ENCODE measurements at regions not wholly inside any gene's neighbourhood (a gene's known extent, or its start where the extent isn't known, plus 50 kb on each side); places are given as distances from the start of the nearest gene placed in this dataset.

GRCh38 chr5:44991693-44992092 lies 182.9 kb downstream of the MRPS30 start:
- H3K27me3 Mint-ChIP-seq: no peaks in the 10 kb centered on the region
- POLR2A ChIA-PET: no interaction called here

GRCh38 chr5:44993286-44993685 lies 184.5 kb downstream of the MRPS30 start:
- Histone ChIP-seq H3K27me3 (replicated peaks in 1 of 4; ENCODE audit: control extremely low read depth in 1 of 4, control insufficient read depth in 3 of 4, insufficient read depth in 4 of 4, low read length in 3 of 4) (no peaks in the 10 kb centered on the region), H3K4me1 (ENCODE audit: control insufficient read depth in 2 of 2, insufficient read depth in 2 of 2, low read length in 2 of 2) (no peaks in the 10 kb centered on the region), H3K4me3 (ENCODE audit: control extremely low read depth in 1 of 5, extremely low read depth in 1 of 5, insufficient read depth in 1 of 5, low read depth in 2 of 5, low read length in 4 of 5) (no peak overlapping the region), H3K36me3 (replicated peaks in 1 of 2; ENCODE audit: control extremely low read depth in 1 of 2, control insufficient read depth in 1 of 2, extremely low read depth in 1 of 2, insufficient read depth in 2 of 2, low read length in 1 of 2) (no peaks in the 10 kb centered on the region), H3K9me3 (ENCODE audit: control extremely low read depth in 1 of 3, control insufficient read depth in 2 of 3, insufficient read depth in 1 of 3, low read length in 2 of 3) (peaks cover 3 to 14% (median 11%) of the 10 kb centered on the region in 3 donors), H3K27ac (ENCODE audit: low read length in 2 of 2) (no peak overlapping the region), H4K20me1 (ENCODE audit: control insufficient read depth, insufficient read depth, low read length, poor library complexity, severe bottlenecking) (no peaks in the 10 kb centered on the region), H3K9ac (ENCODE audit: low read length) (no peak overlapping the region), H3K79me2 (ENCODE audit: control insufficient read depth, insufficient read depth, low read length) (no peaks in the 10 kb centered on the region), H3K4me2 (replicated peaks; ENCODE audit: low read depth, low read length, poor library complexity, severe bottlenecking) (no peak overlapping the region), H2AFZ (ENCODE audit: insufficient read depth, low read depth, low read length, poor library complexity, severe bottlenecking) (no peak overlapping the region)
- no peak overlapping the region for H3K4me3 Mint-ChIP-seq
- TF ChIP-seq EZH2 (IDR thresholded peaks at IDR 0.05; ENCODE audit: borderline replicate concordance, insufficient read depth, low read depth, low read length, poor library complexity, severe bottlenecking) (no peak), CTCF (IDR thresholded peaks at IDR 0.05) (no peak)
- intact Hi-C loops (cut with micrococcal nuclease): no loop called here
- H3K9me3 Mint-ChIP-seq (ENCODE audit: insufficient read depth): peaks cover 10% of the 10 kb centered on the region
- CTCF ChIA-PET: no interaction called here
- WGBS (ENCODE audit: insufficient coverage): no CpG with 5 or more reads among the region's 1 CpG
- no peak for DNase-seq
- no peaks in the 10 kb centered on the region for H3K4me1 Mint-ChIP-seq
- no peak overlapping the region for H3K27ac Mint-ChIP-seq
- POLR2A ChIA-PET: no interaction called here
- ATAC-seq (ENCODE audit: low read depth): no peak
- H3K27me3 Mint-ChIP-seq: no peaks in the 10 kb centered on the region

More at GRCh38 chr5:44991693-44992092, 182.9 kb downstream of the MRPS30 start:
- DNase-seq (no peak), ATAC-seq (ENCODE audit: low read depth) (no peak)
- Histone ChIP-seq H3K79me2 (ENCODE audit: control insufficient read depth, insufficient read depth, low read length) (no peaks in the 10 kb centered on the region), H3K36me3 (replicated peaks in 1 of 2; ENCODE audit: control extremely low read depth in 1 of 2, control insufficient read depth in 1 of 2, extremely low read depth in 1 of 2, insufficient read depth in 2 of 2, low read length in 1 of 2) (no peaks in the 10 kb centered on the region), H4K20me1 (ENCODE audit: control insufficient read depth, insufficient read depth, low read length, poor library complexity, severe bottlenecking) (no peaks in the 10 kb centered on the region), H3K27me3 (replicated peaks in 1 of 4; ENCODE audit: control extremely low read depth in 1 of 4, control insufficient read depth in 3 of 4, insufficient read depth in 4 of 4, low read length in 3 of 4) (no peaks in the 10 kb centered on the region), H2AFZ (ENCODE audit: insufficient read depth, low read depth, low read length, poor library complexity, severe bottlenecking) (no peak overlapping the region), H3K4me2 (replicated peaks; ENCODE audit: low read depth, low read length, poor library complexity, severe bottlenecking) (no peak overlapping the region), H3K9ac (ENCODE audit: low read length) (no peak overlapping the region), H3K4me3 (ENCODE audit: control extremely low read depth in 1 of 5, extremely low read depth in 1 of 5, insufficient read depth in 1 of 5, low read depth in 2 of 5, low read length in 4 of 5) (no peak overlapping the region), H3K9me3 (ENCODE audit: control extremely low read depth in 1 of 3, control insufficient read depth in 2 of 3, insufficient read depth in 1 of 3, low read length in 2 of 3) (peaks cover 3 to 14% (median 11%) of the 10 kb centered on the region in 3 donors), H3K4me1 (ENCODE audit: control insufficient read depth in 2 of 2, insufficient read depth in 2 of 2, low read length in 2 of 2) (no peaks in the 10 kb centered on the region), H3K27ac (ENCODE audit: low read length in 2 of 2) (no peak overlapping the region)
- Mint-ChIP-seq H3K4me3 (no peak overlapping the region), H3K9me3 (ENCODE audit: insufficient read depth) (peaks cover 10% of the 10 kb centered on the region), H3K27ac (no peak overlapping the region), H3K4me1 (no peaks in the 10 kb centered on the region)
- intact Hi-C loops (cut with micrococcal nuclease): no loop called here
- TF ChIP-seq EZH2 (IDR thresholded peaks at IDR 0.05; ENCODE audit: borderline replicate concordance, insufficient read depth, low read depth, low read length, poor library complexity, severe bottlenecking) (no peak), CTCF (IDR thresholded peaks at IDR 0.05) (no peak)
- CTCF ChIA-PET: no interaction called here
- 80% methylated on average over 2 of the region's 2 CpGs for WGBS (ENCODE audit: insufficient coverage)
